Omental fat pad (tissue), 3 donors: ENCODE measurements at regions not wholly inside any gene's neighbourhood (a gene's known extent, or its start where the extent isn't known, plus 50 kb on each side); places are given as distances from the start of the nearest gene placed in this dataset.

ENCODE experiments used
- ATAC-seq: fragments of 150-250 bp; one replicate; pipeline ENCODE4 v1.9.1; 2016; ENCODE audit warnings: mild to moderate bottlenecking, moderate library complexity; ENCODE audit not compliant: low FRiP score
- DNase-seq: peaks from one replicate; pipeline ENCODE4 v3.0.0-alpha.2; 2019; ENCODE audit warnings: low spot score
- TF ChIP-seq, protein P1 (sequence below), 3 donors: fragments of 450-650 bp; IDR thresholded peaks; one replicate each; pipeline ENCODE4 v1.5.1; 2016 to 2017; ENCODE audit warnings: antibody characterized with exemption in 3 of 3, mild to moderate bottlenecking in 3 of 3, moderate library complexity in 2 of 3

DNA sequence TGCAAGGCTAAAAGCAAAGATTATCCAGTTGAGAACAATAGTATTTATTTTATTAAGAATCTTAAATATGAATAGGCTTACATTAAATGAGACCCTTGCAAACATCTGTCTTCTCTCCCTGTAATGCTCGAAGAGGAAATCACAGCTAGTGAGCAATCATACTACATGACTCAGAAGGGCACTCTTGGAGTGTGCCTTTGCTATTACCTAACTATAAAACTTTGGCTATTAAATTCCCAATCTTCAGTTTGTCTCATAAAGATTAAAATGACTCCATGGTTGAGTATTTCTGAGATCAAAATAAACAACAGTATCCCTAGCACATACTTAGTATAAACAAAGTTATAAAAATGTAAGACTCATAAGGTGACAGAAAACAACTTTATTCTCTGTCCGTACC lies 296.9 kb downstream of the KCNJ3 start:
- no peak for ATAC-seq
- no peak for DNase-seq
- TF ChIP-seq, protein P1, sequence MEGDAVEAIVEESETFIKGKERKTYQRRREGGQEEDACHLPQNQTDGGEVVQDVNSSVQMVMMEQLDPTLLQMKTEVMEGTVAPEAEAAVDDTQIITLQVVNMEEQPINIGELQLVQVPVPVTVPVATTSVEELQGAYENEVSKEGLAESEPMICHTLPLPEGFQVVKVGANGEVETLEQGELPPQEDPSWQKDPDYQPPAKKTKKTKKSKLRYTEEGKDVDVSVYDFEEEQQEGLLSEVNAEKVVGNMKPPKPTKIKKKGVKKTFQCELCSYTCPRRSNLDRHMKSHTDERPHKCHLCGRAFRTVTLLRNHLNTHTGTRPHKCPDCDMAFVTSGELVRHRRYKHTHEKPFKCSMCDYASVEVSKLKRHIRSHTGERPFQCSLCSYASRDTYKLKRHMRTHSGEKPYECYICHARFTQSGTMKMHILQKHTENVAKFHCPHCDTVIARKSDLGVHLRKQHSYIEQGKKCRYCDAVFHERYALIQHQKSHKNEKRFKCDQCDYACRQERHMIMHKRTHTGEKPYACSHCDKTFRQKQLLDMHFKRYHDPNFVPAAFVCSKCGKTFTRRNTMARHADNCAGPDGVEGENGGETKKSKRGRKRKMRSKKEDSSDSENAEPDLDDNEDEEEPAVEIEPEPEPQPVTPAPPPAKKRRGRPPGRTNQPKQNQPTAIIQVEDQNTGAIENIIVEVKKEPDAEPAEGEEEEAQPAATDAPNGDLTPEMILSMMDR (IDR thresholded peaks at IDR 0.05): no peak

GRCh38 chr2:154992826-154993225 lies 294.3 kb downstream of the KCNJ3 start:
- DNase-seq: no peak
- TF ChIP-seq, protein P1 (IDR thresholded peaks at IDR 0.05): no peak
- no peak for ATAC-seq

- no peak for DNase-seq
- TF ChIP-seq, protein P1 (IDR thresholded peaks at IDR 0.05): no peak
- no peak for ATAC-seq
Observed at GRCh38 chr2:154978710-154979109, 280.2 kb downstream of the KCNJ3 start.

DNA sequence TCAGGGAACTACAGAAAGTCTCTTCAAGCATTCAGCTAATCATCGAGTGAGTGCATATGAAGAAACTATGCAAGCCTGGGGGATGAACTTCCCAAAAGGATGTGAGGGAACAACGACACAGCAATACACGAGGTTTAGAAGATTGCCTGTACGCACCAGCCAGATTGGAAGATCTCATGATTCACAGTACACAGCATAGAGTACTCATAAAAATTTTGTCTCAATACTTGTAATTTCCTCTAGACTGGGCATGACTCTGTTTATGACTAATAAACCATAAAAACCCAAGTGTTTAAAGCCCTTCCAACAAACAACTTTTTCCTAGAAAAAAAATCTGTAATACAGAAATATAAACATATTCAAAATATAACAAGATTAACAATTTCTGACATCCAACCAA lies 279.7 kb downstream of the KCNJ3 start:
- DNase-seq (no peak), ATAC-seq (no peak)
- TF ChIP-seq, protein P1 (IDR thresholded peaks at IDR 0.05): no peak

DNA sequence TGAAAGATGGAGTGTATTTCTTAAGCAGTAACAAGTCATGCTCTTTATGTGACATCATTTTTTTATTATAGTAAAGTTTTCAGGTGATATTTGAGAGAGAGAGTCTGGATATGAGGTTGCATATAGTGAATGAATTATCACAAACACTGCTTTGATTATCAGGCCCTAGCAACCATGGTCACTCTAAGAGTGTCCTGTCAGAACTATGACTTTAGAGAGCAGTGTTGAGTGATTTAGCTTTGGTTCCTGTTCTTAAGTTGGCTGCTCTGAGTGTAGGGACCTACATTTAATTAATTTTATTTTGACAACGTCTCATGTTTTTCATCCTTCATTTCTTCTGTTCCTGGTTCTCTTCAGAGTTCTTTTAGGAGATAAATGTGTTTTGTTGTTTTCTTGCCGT lies 275.5 kb downstream of the KCNJ3 start:
- ATAC-seq: no peak
- no peak for DNase-seq

DNA sequence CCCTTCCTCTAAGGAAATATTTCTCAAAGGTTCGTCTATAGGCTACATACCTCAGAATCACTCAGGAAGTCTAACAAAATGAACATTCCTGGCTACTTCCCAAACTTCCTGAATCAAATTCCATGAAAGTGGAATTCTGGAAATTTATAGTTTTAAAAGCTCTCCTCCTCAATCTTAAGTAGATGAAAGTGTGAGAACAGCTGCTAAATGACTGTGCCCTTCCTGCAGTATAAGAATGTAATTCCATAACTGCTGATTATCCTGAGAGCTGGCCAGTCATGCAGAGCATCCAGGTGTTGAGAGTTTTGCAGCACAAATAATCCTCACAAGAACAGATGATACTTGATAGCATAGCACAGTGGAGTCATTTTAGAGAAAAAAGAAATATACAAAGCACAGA lies 265.0 kb downstream of the KCNJ3 start:
- no peak for ATAC-seq
- DNase-seq: no peak
- TF ChIP-seq, protein P1 (IDR thresholded peaks at IDR 0.05): no peak

More for the DNA sequence above, 275.5 kb downstream of the KCNJ3 start:
- TF ChIP-seq, protein P1 (IDR thresholded peaks at IDR 0.05): no peak

DNA sequence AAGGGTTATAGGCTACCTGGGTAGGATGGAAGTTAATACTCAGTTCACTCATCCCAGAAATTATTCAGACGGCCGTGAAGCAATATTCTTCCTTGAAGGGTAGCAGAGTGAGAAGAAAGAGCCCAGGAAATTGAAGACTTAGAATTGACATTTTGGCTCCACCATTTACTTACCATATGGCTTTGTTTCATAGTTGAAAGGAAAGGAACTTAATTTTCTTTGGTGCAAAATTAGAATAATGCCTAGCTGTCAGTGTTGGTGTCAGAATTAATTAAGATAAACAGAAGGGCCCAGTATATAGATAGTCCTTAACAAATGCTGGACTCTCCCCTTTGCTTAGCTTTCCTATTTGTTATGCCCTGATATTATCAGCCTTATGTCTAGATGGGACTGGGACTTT lies 263.2 kb downstream of the KCNJ3 start:
- ATAC-seq: no peak
- TF ChIP-seq, protein P1 (IDR thresholded peaks at IDR 0.05): no peak
- no peak for DNase-seq
